ENCODE measurements at regions not wholly inside any gene's neighbourhood (a gene's known extent, or its start where the extent isn't known, plus 50 kb on each side); places are given as distances from the start of the nearest gene placed in this dataset.

GRCh38 chr10:130236711-130237110, 100.5 kb downstream of the GLRX3 start:
- TF ChIP-seq CTCF (optimal IDR thresholded peaks at IDR 0.05 in 1 of 3, IDR thresholded peaks at IDR 0.05 in 1 of 3, conservative IDR thresholded peaks at IDR 0.05 in 1 of 3; ENCODE audit: extremely low read depth in 1 of 3, insufficient read depth in 2 of 3, low read length in 3 of 3) (no peak), EZH2 (IDR thresholded peaks at IDR 0.05; ENCODE audit: low read length) (no peak)
